Right hindlimb (tissue), 1 donor: ENCODE measurements at regions not wholly inside any gene's neighbourhood (a gene's known extent, or its start where the extent isn't known, plus 50 kb on each side); places are given as distances from the start of the nearest gene placed in this dataset.

ENCODE experiments used
- DNase-seq: peaks from one replicate; pipeline ENCODE4 v3.0.0-alpha.2; 2018

GRCh38 chr6:104183816-104184435 lies 675.8 kb downstream of the HACE1 start:
- DNase-seq, result no peak

- DNase-seq, result no peak
These were observed 676.9 kb downstream of the HACE1 start for GRCh38 chr6:104182811-104183210.

- DNase-seq, result no peak
These were observed 686.1 kb downstream of the HACE1 start for GRCh38 chr6:104173668-104174067.

- DNase-seq, result no peak
These were observed 689.3 kb downstream of the HACE1 start for GRCh38 chr6:104170401-104170800.

- no peak for DNase-seq
These were observed 693.6 kb downstream of the HACE1 start for GRCh38 chr6:104166055-104166668.

GRCh38 chr6:104162036-104162669 lies 697.6 kb downstream of the HACE1 start:
- no peak for DNase-seq

- no peak for DNase-seq
These were observed 700.6 kb downstream of the HACE1 start for GRCh38 chr6:104159045-104159618.

- DNase-seq, result no peak
These were observed 716.0 kb downstream of the HACE1 start for GRCh38 chr6:104143757-104144156.

- DNase-seq, result no peak
These were observed 724.8 kb downstream of the HACE1 start for GRCh38 chr6:104134876-104135275.

GRCh38 chr6:104130343-104130742 lies 729.4 kb downstream of the HACE1 start:
- DNase-seq, result no peak

- no peak for DNase-seq
These were observed 733.3 kb downstream of the HACE1 start for GRCh38 chr6:104126315-104127005.

GRCh38 chr6:104123227-104123626 lies 736.5 kb downstream of the HACE1 start:
- DNase-seq, result no peak

GRCh38 chr6:104118274-104118673 lies 741.4 kb downstream of the HACE1 start:
- DNase-seq, result no peak

- DNase-seq, result no peak
These were observed 749.9 kb downstream of the HACE1 start for GRCh38 chr6:104109806-104110205.

- no peak for DNase-seq
These were observed 751.1 kb downstream of the HACE1 start for GRCh38 chr6:104108634-104109033.

- no peak for DNase-seq
These were observed 763.9 kb downstream of the HACE1 start for GRCh38 chr6:104095661-104096416.

GRCh38 chr6:104087765-104088164 lies 772.0 kb downstream of the HACE1 start:
- DNase-seq, result no peak

GRCh38 chr6:104068281-104068680 lies 791.4 kb downstream of the HACE1 start:
- DNase-seq, result no peak

GRCh38 chr6:104064876-104065275 lies 794.8 kb downstream of the HACE1 start:
- DNase-seq, result no peak

- no peak for DNase-seq
These were observed 809.3 kb downstream of the HACE1 start for GRCh38 chr6:104050455-104050854.

GRCh38 chr6:104046426-104046825 lies 813.3 kb downstream of the HACE1 start:
- no peak for DNase-seq

GRCh38 chr6:104031346-104031745 lies 828.4 kb downstream of the HACE1 start:
- DNase-seq, result no peak

- no peak for DNase-seq
These were observed 837.6 kb downstream of the HACE1 start for GRCh38 chr6:104022126-104022525.
